GM19455 (cell line): ENCODE measurements at regions not wholly inside any gene's neighbourhood (a gene's known extent, or its start where the extent isn't known, plus 50 kb on each side); places are given as distances from the start of the nearest gene placed in this dataset.
"Not testable (repeated sequence)": the region's sequence is repeated elsewhere in the genome, so short reads cannot be mapped to it uniquely, and the experiment has no call there.

Source experiments
- ATAC-seq: cut with Tn5 transposase; IDR thresholded peaks from one replicate; pipeline ENCODE4 v1.9.1; 2021; ENCODE audit not compliant: unreplicated experiment

DNA sequence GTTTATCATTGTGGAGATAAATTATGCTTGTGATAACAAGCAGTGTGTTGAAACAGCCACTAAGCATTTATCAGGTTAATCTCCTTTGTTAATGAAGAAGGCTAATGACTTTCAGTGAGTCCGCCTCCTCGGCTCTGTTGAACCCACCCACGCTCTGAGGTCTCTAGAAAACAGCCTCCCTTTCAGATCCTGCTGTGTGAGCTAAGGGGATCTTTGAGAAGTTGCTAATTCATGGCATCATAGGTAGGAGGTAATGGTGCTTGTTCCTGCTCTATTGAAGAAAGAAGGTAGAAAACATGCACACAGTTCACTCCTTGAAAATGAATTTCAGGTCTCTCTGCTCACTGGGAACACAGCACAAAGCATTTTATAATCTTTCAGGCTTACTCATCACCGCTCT, 483.9 kb downstream of the AACS start:
- no peak for ATAC-seq

DNA sequence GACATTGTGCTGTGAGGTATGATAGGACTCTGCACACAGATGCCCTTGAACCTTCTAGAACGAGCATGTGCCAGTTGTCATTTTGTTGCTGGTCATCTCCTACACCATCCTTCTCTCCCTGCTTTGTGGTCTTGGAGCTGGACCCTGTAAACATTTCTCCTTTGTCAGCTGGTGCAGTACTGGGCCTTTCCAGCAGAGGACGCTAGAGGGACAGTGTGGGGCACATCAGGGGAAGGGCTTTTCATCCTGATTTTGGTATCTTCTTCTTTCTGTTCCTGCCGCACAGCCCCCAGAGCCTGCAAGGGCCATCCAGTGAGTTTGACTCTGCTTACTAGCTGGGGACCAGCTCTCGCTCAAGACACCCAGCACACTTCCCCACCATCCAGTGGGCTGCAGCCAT, 484.6 kb downstream of the AACS start:
- no peak for ATAC-seq

DNA sequence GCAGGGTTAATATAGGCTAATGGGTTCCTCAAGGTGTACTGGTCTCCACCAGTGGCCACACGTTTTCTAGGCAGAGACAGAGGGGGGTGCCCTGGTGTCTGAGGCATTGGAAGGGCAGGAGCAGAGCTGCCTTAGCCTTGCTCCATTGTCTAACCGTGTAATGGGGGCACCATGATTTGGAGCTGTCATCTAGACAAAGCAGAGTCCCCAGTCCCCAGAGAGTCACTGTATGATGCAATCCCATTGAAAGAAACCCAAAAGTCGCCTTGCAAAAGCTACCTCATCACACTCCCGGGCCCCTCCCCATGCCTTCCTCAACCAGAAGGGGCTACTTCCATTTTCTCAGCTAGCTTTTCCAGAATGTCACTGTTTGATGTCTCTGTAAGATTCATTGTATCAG, 487.1 kb downstream of the AACS start:
- no peak for ATAC-seq

DNA sequence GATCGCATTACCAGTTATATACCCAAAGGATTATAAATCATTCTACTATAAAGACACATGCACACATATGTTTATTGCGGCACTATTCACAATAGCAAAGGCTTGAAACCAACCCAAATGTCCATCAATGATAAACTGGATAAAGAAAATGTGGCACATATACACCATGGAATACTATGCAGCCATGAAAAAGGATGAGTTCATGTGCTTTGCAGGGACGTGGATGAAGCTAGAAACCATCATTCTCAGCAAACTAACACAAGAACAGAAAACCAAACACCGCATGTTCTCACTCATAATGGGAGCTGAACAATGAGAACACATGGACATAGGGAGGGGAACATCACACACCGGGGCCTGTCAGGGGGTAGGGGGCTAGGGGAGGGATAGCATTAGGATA, 495.8 kb downstream of the AACS start:
- not testable (repeated sequence) for ATAC-seq

DNA sequence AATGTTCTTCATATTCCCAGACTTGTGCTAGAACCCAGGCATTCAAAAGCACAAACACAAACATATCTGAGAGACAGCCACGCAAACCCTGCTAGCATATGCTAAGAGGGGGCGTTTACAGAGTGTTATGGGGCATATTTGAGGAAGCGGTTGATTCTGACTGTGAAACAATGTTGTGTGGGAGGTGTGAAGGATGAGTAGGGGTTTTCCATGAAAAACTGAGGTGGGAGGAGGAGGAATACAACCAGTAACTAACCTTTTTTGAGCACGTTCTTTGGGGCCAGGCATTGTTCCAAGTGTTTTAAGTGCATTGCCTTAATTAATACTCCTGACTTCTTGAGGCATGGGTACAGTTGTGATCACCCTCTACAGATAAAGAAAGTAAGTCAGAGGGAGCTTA, 499.5 kb downstream of the AACS start:
- no peak for ATAC-seq

DNA sequence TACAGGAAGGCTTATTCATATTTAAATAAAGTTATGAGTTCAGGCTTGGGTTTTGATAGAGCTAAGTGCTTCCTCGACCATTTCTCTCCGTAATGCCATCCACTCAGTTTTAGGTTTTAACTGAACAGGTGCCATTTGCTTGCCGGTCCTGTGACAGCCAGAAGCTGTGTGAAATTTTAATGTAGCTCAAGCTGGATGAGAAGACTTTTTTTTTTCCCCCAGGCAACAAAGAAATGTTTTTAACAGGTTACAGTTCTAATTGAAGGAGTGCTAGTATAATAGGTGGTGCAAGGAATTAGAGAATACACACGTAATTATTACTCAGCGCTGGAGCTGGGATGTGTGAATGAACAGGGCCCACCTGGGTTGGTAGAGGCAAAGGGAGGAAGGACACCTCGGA, 502.3 kb downstream of the AACS start:
- no peak for ATAC-seq

DNA sequence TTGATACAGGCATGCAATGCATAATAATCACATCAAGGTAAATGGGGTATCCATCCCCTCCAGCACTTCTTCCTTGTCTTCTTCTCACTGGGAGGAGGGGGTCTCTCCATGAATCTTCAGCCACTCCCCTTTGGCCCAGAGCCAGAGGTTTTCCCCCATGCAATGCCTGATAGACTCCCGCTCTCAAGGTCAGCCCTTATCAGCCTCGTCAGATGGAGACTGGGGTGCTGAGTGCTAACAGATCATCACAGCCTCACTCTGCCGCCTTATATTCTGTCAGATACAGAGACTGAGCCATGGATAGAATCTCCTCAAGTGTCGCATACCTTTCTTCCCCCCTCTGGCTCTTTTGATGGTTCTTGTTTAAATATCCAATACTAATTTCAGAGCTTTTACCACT, 503.1 kb downstream of the AACS start:
- no peak for ATAC-seq

DNA sequence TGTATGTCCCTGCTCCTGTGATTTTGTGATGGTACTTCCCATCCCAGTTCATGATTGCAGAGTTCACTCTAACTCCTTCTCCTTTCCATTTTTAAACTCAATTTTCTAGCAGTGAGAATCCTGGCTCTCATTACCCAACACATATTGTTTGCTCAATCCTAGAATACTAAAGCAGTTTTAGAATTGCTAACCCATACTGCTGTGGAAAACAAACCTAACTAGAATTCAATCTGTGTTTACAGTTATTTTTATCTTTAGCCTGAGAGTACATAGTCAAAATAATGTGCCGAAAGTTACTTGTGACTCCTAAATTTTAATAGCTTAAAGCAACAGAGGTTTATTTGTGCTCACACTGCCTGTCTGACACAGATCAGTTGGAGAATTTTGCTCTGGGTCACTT, 508.0 kb downstream of the AACS start:
- ATAC-seq, result no peak

DNA sequence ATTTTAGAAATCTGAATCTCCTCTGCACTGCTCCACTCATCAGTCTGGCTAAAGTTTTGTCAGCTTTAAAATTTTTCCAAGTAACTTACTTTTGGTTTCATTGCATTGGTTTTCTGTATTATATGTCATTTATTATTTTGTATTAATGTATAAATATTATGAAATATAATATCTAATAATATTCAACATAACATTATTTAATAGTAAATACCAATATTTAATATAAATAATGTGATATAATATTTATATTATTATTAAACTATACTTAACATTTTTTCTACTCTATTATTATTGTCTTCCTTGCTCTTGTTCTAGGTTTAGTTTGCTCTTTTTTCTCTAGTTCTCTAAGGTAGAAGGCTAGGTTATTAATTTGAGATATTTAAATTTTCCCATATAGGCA, 512.1 kb downstream of the AACS start:
- no peak for ATAC-seq

DNA sequence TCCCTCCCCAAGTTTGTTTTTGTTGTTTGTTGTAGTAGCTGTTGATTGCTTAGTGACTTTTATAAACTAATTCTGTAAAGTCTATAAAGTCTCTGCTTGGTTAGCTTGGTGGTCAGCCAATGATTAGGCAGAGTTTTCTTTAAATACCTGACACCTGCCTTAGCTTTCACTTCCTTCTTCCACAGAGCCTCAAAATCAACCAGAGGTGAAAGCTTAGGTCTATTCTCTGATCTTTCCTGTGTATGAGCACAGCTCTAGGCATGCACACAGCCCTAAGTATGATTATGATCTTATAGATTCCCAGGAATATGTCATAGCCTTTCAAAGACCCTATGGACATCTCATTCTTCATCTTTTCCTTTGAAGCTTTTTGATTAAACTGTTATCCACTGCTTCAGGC, 514.7 kb downstream of the AACS start:
- no peak for ATAC-seq

DNA sequence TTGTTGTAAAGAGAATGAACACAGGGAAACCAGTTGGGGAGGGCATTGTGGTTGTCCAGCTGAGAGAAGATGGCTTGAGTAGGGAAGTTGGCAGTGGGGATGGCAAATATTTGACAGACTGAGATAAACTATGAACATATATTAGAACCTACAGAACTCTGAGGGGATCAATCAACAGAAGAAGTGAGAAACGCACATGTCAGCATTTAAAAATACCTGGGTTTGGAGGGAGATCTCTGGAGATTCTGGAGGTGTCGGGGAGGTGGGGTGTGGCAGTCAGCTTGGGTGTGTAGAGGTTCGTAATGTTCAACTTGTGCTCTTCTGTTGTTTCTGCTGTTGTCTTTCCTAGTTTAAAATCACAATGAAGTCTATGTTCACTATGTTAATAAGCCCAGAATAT, 517.8 kb downstream of the AACS start:
- no peak for ATAC-seq

DNA sequence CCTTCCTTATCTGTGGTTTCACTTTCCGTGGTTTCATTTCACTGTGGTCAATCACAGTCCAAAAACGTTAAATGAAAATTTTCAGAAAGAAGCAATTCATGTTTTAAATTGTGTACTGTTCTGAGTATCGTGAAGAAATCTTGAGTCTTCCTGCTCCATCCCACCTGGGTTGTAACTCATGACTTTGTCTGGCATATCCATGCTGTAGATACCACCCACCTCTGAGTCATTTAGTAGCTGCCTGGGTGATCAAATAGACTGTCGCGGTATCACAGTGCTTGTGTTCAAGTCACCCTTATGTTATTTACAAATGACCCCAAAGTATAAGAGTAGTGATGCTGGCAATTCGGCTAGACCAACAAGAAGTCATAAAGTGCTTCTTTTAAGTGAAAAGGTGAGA, 521.2 kb downstream of the AACS start:
- ATAC-seq, result no peak

DNA sequence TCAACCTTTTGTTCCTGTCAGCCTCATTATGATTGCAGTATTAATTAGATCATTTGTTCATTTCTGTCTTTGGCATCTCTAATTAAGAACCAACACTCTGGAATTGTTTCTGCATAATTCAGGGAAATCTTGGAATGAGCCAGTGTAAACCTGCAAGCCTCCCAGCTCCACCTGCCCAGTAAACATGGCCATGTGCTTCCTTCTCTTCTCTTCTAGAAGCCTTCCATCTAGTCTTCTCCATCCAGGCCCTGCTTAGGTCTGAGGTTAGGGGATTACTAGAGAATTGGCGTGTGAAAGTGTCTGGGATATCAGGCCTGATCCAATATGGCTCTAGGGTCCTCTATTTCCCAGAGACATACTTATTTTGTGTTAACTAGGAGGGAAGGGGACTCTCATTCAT, 528.0 kb downstream of the AACS start:
- ATAC-seq, result no peak

DNA sequence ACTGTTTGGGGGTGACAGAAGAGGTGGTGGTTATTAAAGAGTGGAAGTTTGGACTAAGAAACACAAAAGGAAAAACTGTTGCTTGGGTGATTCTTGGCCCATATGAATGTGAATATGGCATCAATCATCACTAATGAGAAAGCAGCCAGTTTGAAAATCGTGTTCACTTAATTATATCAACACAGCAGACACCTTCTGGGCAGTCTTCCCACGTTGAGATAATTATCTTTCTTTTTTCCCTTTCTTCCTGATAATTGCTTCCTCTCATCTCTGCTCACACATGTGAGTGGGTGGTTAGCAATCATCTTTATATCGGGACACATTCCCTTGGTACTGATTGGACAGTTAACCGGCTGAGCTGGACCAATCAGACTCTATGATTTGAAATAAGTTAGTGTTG, 539.7 kb downstream of the AACS start:
- ATAC-seq, result no peak

DNA sequence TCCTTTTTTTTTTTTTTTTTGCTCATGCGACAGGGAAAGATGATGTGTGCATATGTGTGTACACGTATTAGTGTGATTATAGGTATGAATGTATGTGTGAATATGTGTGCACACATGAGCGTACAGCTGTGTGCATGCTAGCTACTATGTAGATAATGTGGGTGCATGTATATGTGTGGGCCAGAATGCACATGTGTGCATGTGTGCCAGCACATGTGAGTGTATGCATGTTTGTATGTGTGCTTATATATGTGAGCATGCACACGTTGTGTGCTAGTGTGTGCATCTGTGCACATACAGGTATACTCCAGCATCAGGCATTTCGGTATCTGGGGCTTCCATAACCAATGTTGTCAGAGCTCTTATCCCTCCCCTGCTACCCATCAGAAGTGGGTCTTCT, 541.1 kb downstream of the AACS start:
- ATAC-seq, result no peak

DNA sequence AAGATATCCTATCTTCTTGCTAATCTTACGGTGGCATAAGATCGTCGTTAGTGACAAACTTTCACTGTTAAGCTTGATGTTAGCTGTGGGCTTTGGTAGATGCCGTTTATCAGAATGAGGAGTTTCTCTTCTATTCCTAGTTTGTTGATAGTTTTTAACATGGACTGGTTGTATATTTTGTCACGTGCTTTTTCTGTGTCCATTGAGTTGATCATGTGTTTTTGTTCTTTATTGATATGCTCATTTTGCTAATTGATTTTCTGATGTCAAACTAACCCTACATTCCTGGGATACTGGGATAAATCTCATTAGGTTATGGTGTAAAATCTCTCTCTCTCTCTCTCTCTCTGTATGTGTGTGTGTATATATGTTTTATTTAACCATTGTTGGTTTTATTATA, 545.1 kb downstream of the AACS start:
- ATAC-seq, result no peak

DNA sequence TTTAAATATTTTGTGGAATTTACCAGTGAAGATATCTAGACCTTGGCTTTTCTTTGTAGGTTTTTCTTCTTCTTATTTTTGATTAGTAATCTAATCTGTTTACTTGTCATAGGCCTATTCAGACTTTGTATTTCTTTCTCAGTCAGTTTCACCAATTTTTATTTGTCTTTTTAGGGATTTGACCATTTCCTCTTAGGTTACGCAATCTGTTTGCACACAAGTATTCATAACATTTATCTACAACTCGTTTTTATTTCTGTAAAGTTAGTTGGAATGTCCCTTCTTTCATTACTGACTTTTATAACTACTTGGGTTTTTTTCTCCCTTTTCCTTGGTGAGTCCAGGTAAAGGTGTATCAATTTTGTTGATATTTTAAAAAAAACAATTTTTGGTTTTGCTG, 545.7 kb downstream of the AACS start:
- no peak for ATAC-seq

DNA sequence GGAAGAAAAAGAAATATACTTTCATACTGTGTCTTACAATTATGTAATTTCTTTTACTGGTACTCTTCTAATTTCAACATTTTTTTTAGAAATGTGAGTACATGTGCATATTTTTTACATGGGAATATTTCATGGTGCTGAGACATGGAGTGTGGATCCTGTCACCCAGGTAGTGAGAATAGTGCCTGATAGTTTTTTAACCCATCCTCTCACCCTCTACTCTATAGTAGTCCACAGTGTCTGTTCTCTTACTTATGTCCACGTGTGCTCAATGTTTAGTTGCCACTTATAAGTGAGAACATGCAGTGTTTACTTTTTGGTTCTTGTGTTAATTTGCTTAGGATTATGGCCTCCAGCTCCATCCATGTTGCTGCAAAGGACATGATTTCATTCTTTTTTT, 548.8 kb downstream of the AACS start:
- ATAC-seq, result no peak

DNA sequence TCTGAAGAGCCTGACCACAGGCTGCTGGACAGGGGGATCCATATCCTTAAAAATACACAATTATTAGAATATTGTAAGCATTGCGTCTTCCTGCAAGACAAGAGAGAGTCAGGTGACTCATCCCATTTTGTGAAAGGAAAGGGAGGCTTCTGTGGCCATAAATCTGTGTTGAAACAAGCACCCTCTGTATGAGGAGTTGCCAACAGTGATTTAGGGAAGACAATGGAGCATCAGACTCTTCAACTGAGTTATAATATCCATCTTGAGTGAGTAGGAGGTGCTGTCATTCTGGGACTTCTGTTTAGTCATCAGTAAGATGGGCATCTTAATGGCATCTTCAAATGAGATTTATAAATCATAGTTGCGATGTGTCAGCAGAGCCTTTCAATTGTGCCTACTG, 554.5 kb downstream of the AACS start:
- no peak for ATAC-seq

DNA sequence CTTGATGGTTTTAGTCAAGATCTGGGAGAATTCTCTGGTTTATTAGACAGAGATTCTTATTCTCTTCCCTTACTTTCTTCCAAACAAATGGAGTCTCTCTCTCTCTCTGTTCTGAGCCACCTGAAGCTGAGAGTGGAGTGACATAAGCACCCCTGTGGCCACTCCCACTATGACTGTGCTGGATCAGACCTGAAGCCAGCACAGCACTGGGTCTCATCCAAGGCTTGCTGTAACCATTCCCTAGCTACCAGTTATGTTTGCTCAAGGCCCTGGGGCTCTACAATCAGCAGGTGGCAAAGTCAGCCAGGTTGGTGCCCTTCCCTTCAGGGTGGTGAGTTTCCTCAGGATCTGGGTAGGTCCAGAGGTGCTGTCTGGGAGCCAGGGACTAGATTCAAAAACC, 568.5 kb downstream of the AACS start:
- ATAC-seq, result no peak

DNA sequence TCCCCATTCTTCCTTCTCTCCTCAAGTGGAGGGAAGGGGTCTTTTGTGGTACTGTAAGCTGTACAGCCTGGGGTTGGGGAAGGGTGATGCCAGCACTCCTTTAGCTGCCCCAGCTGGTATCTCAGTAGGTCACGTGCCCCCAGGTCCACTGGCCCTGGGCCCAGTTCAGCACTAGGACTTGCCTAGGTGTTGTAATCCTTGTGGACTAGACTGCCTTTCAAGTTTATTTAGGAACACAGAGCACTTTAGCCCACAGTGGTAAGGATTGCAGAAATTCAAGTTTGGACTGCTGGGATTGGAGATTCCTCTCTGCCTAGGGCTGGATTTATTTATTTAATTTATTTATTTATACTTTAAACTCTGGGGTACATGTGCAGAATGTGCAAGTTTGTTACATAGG, 569.6 kb downstream of the AACS start:
- ATAC-seq, result no peak

DNA sequence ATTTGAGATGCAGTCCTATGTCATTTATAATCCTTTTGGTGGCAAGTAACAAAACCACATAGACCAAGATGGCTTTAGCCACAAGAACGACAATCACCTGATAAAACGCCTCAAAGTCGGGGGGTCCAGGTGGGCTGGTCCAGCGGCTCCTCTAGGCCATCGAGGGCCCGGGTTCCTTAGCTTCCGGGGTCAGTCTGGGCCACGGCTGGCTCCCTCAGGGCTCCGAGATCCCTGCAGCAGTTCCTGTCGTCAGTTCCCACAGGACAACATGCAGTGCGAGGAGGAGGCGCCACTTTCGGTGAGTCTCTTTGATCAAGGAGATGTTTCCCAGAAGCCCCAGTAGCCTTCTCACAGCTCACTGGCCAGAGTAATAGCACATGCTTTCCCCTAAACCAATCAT, 574.6 kb downstream of the AACS start:
- ATAC-seq, result no peak

DNA sequence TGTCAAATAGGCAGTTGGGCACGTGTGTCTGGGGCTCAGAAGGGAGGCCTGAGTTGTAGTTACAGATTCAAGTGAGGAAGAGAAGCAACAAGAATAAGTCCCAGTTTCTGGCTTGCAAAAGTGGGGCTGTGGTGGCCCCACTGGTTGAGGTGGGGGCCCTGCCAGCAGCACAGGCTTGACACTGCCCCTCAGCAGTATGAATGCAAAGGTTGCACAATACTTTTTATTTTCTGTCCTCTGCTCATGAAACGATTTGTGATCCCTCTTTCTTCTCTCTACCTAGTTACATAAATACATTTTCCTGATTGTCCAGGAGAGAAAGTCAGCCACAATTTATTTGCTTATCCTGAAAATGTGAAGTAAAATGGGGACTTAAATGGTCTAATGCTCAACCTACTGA, 577.8 kb downstream of the AACS start:
- ATAC-seq, result no peak

DNA sequence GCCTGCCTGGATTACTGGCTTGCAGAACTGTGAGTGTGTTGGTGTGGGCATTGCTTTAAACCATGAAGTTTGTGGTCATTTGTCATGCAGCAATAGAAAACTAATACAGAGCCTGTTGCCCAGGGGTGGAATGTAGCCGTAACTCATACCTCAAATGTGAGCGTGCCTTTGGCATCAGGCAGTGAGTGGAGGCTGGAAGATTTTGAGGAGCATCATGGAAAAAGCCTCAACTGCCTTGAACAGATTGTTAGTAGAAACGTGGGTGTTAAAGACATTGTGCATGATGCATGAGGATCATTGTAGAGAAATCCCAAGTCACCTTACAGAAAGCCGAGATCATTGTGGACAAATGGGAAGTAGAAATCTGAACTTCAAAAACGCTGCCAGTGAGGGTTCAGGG, 580.5 kb downstream of the AACS start:
- ATAC-seq, result no peak
